ENCODE measurements at regions not wholly inside any gene's neighbourhood (a gene's known extent, or its start where the extent isn't known, plus 50 kb on each side); places are given as distances from the start of the nearest gene placed in this dataset.

DNA sequence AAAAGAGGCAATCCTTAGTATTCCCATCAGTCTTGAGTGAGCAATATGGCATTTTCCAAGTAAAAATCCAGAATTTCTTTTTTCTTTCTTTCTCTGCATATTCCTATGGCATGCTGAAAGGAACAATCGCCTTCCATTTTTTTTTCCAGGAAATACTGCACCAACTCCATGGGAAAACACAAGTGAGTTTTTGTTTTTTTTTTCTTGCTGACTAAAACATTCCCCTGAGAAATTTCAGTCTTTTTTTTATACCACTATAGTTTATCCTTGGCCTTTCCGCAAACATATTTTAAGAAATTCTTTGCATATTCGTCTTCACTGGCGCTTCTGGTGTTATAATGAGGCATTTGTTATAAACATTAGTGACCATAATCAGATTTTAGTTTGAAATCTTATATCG lies 429.6 kb upstream of the MDFIC2 start (continued):
- TF ChIP-seq, protein P1, sequence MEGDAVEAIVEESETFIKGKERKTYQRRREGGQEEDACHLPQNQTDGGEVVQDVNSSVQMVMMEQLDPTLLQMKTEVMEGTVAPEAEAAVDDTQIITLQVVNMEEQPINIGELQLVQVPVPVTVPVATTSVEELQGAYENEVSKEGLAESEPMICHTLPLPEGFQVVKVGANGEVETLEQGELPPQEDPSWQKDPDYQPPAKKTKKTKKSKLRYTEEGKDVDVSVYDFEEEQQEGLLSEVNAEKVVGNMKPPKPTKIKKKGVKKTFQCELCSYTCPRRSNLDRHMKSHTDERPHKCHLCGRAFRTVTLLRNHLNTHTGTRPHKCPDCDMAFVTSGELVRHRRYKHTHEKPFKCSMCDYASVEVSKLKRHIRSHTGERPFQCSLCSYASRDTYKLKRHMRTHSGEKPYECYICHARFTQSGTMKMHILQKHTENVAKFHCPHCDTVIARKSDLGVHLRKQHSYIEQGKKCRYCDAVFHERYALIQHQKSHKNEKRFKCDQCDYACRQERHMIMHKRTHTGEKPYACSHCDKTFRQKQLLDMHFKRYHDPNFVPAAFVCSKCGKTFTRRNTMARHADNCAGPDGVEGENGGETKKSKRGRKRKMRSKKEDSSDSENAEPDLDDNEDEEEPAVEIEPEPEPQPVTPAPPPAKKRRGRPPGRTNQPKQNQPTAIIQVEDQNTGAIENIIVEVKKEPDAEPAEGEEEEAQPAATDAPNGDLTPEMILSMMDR (IDR thresholded peaks at IDR 0.05): no peak
- TF ChIP-seq TP53 (CRISPR knock-in tag; IDR thresholded peaks at IDR 0.05) (no peak), HOXB5 (CRISPR knock-in tag; IDR thresholded peaks at IDR 0.05) (no peak)

DNA sequence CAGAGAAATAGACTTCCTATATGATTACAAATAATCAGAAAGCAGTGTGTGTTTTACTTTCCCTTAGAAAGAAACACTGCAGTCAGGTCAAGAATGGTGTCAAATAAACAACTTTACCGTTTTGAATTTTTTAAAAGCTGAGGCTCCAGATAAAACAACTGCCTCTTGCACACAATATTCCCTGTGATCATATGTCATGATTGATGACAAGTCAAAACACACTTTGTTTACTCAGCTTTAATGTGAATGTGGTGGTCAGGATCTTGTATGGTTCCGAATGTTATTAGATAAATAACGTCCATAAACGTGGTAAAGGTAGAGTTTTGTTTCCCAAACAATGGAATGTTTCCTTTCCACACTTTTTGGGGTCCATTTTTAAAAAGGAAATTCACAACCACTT lies 428.4 kb upstream of the MDFIC2 start:
- CTCF ChIA-PET: no interaction called here
- Histone ChIP-seq H3K4me3 (no peak overlapping the region), H3K9me3 (no peaks in the 10 kb centered on the region), H3K27ac (no peak overlapping the region), H3K4me2 (no peak overlapping the region), H3K4me1 (peaks cover 10% of the 10 kb centered on the region)
- ATAC-seq (no peak), DNase-seq (ENCODE audit: low read depth in 1 of 2, low spot score in 1 of 2) (no peak), FAIRE-seq (peak; percentile 23)
- WGBS (ENCODE audit: missing lambda C conversion rate): 34% methylated on average over 4 of the region's 4 CpGs
- POLR2A ChIA-PET: no interaction called here
- no peak for TF ChIP-seq ZFP36 (IDR thresholded peaks at IDR 0.05; ENCODE audit: borderline replicate concordance, partially characterized antibody)
- no peak for TF ChIP-seq CHD2 (IDR thresholded peaks at IDR 0.05; ENCODE audit: low read length, partially characterized antibody)
- TF ChIP-seq ZC3H11A (IDR thresholded peaks at IDR 0.05): no peak
- TF ChIP-seq, protein P2, sequence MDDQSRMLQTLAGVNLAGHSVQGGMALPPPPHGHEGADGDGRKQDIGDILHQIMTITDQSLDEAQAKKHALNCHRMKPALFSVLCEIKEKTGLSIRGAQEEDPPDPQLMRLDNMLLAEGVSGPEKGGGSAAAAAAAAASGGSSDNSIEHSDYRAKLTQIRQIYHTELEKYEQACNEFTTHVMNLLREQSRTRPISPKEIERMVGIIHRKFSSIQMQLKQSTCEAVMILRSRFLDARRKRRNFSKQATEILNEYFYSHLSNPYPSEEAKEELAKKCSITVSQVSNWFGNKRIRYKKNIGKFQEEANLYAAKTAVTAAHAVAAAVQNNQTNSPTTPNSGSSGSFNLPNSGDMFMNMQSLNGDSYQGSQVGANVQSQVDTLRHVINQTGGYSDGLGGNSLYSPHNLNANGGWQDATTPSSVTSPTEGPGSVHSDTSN (IDR thresholded peaks at IDR 0.05): no peak
- TF ChIP-seq KDM5A (IDR thresholded peaks at IDR 0.05): no peak
- no peak for TF ChIP-seq RARB (CRISPR knock-in tag; IDR thresholded peaks at IDR 0.05)
- TF ChIP-seq, protein P3, sequence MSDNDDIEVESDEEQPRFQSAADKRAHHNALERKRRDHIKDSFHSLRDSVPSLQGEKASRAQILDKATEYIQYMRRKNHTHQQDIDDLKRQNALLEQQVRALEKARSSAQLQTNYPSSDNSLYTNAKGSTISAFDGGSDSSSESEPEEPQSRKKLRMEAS (IDR thresholded peaks at IDR 0.05): no peak
- TF ChIP-seq MAFK (IDR thresholded peaks at IDR 0.05; ENCODE audit: partially characterized antibody): no peak
- TF ChIP-seq BHLHE40 (IDR thresholded peaks at IDR 0.05; ENCODE audit: low read depth, low read length): no peak
- TF ChIP-seq TFCP2L1 (CRISPR knock-in tag; IDR thresholded peaks at IDR 0.05): no peak
- TF ChIP-seq, protein P4, sequence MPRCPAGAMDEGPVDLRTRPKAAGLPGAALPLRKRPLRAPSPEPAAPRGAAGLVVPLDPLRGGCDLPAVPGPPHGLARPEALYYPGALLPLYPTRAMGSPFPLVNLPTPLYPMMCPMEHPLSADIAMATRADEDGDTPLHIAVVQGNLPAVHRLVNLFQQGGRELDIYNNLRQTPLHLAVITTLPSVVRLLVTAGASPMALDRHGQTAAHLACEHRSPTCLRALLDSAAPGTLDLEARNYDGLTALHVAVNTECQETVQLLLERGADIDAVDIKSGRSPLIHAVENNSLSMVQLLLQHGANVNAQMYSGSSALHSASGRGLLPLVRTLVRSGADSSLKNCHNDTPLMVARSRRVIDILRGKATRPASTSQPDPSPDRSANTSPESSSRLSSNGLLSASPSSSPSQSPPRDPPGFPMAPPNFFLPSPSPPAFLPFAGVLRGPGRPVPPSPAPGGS (IDR thresholded peaks at IDR 0.05): no peak
- no peak for TF ChIP-seq MYC (IDR thresholded peaks at IDR 0.05; ENCODE audit: borderline replicate concordance, low read length)
- TF ChIP-seq, protein P5, sequence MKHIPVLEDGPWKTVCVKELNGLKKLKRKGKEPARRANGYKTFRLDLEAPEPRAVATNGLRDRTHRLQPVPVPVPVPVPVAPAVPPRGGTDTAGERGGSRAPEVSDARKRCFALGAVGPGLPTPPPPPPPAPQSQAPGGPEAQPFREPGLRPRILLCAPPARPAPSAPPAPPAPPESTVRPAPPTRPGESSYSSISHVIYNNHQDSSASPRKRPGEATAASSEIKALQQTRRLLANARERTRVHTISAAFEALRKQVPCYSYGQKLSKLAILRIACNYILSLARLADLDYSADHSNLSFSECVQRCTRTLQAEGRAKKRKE (CRISPR knock-in tag; IDR thresholded peaks at IDR 0.05; ENCODE audit: low read depth): no peak
- TF ChIP-seq ESRRA (IDR thresholded peaks at IDR 0.05; ENCODE audit: borderline replicate concordance, low read length): no peak
- TF ChIP-seq CEBPB (IDR thresholded peaks at IDR 0.05): no peak
- TF ChIP-seq, protein P6, sequence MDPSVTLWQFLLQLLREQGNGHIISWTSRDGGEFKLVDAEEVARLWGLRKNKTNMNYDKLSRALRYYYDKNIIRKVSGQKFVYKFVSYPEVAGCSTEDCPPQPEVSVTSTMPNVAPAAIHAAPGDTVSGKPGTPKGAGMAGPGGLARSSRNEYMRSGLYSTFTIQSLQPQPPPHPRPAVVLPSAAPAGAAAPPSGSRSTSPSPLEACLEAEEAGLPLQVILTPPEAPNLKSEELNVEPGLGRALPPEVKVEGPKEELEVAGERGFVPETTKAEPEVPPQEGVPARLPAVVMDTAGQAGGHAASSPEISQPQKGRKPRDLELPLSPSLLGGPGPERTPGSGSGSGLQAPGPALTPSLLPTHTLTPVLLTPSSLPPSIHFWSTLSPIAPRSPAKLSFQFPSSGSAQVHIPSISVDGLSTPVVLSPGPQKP (IDR thresholded peaks at IDR 0.05; ENCODE audit: low read depth, low read length): no peak

DNA sequence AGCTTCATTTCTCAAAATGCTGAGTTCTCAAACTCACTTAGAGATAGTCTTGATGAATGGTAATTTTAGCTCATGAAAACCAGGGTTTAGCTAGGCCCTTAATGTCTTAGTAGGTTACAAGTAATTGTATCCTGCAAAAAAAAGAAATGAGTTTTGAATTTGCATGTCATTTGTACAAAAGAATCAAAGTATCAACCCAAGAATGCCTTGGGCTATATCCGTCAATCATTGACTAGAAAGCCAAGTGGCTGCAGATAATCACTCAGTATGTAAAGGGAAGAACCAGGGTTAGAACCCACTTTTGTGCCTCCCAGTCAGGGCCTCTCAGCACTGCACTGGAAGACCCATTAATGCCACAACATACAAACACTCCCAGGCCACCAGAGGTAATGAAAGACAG lies 427.6 kb upstream of the MDFIC2 start:
- peaks cover 10% of the 10 kb centered on the region for H3K4me1 ChIP-seq
- H3K27ac ChIP-seq: no peak overlapping the region
- ChIA-PET POLR2A (no interaction called here), CTCF (no interaction called here)
- H3K4me2 ChIP-seq: no peak overlapping the region
- no peak for ATAC-seq
- H3K9me3 ChIP-seq: no peaks in the 10 kb centered on the region
- TF ChIP-seq NR3C1 (IDR thresholded peaks at IDR 0.05) (no peak), HOXB5 (CRISPR knock-in tag; IDR thresholded peaks at IDR 0.05) (no peak), POLR2AphosphoS2 (conservative IDR thresholded peaks at IDR 0.05; ENCODE audit: low read length) (no peak), ESRRA (IDR thresholded peaks at IDR 0.05; ENCODE audit: borderline replicate concordance, low read length) (no peak), MAFK (IDR thresholded peaks at IDR 0.05; ENCODE audit: partially characterized antibody) (no peak), MYC (IDR thresholded peaks at IDR 0.05; ENCODE audit: borderline replicate concordance, low read length) (no peak), CBX8 (IDR thresholded peaks at IDR 0.05) (no peak), FOSB (CRISPR knock-in tag; IDR thresholded peaks at IDR 0.05) (no peak), FOSL2 (IDR thresholded peaks at IDR 0.05) (no peak), FOSL2 (CRISPR knock-in tag; IDR thresholded peaks at IDR 0.05) (no peak), JUNB (IDR thresholded peaks at IDR 0.05) (no peak), EHF (CRISPR knock-in tag; IDR thresholded peaks at IDR 0.05) (no peak), POLR2A (IDR thresholded peaks at IDR 0.05; ENCODE audit: low read length) (no peak), HEYL (CRISPR knock-in tag; IDR thresholded peaks at IDR 0.05) (no peak), KDM5A (IDR thresholded peaks at IDR 0.05) (no peak)
- TF ChIP-seq, protein P6 (IDR thresholded peaks at IDR 0.05; ENCODE audit: low read depth, low read length): no peak
- H3K4me3 ChIP-seq: no peak overlapping the region
- 93% methylated on average over 1 of the region's 1 CpG for WGBS (ENCODE audit: missing lambda C conversion rate)
- no peak for DNase-seq (ENCODE audit: low read depth in 1 of 2, low spot score in 1 of 2)
- no peak for FAIRE-seq

Data from A549 (cell line).